HG03060 (cell line): ENCODE measurements at regions not wholly inside any gene's neighbourhood (a gene's known extent, or its start where the extent isn't known, plus 50 kb on each side); places are given as distances from the start of the nearest gene placed in this dataset.

Source experiments
- ATAC-seq: cut with Tn5 transposase; IDR thresholded peaks from one replicate; pipeline ENCODE4 v1.9.1; 2021; ENCODE audit warnings: low read depth, moderate number of reproducible peaks; ENCODE audit not compliant: unreplicated experiment

DNA sequence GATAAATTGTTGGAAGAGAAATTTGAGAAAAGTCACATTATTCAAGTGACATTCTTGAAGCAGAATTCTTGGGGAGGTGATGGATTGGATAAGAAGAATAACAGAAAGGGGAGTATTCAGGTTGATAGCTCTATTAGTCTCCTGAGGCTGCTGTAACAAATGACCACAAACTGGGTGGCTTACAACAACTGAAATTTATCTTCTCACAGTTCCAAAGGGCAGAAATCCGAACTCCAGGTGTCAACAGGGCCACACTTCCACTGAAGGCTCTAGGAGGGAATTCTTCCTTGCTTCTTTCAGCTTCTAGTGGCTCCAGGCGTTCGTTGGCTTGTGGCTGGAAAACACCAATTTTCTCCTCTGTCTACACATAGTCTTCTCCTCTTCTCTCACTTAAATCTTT lies 99.8 kb downstream of the TES start:
- ATAC-seq = no peak

DNA sequence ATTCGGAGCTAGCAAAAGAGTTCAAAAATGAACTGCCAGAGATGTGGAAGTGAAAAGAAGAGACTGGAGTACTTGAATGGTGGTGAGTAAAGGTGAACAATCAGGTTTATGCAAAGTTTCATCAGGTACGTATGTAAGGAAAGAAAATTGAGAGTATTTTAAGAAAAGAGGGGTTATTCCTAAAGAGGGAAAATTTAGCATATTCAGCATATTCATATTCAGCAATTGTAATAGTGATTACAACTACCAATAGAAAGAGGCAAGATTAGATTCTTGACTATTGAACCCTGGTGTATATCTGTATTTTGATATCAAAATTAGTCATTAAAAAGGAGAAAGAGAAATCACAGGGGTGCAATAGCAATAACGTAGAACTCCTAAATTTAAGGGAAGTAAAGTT lies 100.9 kb downstream of the TES start:
- no peak for ATAC-seq

GRCh38 chr7:116311816-116312471 lies 101.6 kb downstream of the TES start:
- ATAC-seq = no peak

GRCh38 chr7:116315293-116315692 lies 105.0 kb downstream of the TES start:
- no peak for ATAC-seq

DNA sequence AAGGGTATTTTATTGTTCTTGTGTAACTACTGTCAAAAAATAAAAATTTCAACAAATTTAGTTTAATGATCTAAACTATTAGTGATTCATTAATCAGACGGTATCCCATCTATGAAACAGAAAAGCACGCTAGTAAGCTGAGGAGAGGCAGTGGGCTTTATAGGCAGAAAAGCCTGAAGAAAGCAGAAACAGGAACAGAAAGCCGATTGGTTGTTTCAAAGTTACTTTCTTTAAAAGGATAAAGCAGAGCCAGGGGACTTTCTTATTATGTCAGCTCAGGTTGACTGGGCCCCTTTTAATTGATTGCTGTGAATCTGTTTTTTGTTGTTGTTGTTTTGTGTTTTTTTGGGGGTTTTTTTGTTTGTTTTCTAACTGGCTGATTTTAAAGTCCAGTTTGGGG lies 105.5 kb downstream of the TES start:
- ATAC-seq = no peak

DNA sequence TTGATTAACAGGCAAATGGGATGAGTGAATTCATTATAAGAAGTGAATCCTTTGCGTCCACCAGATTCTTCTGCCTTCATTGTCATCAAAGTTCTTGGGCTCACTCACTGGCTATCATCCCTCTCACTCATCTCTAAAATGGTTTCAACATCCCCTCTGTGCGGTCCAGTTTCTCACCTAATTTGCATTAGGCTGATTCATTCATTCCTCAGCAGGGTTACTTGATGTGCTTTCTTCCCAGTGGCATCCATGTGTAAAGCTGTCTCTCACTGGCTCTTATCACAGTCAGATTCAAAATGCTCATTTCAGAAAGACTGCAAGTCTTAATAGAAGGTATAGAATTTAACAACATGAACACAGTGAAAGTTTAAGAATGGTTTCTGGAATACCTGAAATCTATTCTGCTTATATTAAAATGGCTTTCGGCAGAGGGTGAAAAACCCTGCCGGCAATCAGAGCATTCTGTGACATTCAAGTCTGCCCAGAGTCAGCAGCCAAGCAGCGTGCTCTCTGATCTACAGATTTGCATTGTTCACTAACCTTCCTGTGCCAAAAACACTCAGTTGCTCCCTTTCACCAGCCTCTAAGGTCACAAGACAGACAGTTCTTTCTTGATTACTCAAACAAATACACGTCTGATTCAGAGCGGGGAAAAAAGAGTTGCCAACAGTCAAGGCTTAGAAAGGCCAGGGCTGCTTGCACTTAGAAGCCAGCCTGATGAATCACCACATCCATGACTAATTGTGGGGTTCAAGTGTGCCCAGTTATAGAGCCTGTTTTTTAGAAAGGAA lies 106.7 kb downstream of the TES start:
- ATAC-seq = peak; percentile 88

DNA sequence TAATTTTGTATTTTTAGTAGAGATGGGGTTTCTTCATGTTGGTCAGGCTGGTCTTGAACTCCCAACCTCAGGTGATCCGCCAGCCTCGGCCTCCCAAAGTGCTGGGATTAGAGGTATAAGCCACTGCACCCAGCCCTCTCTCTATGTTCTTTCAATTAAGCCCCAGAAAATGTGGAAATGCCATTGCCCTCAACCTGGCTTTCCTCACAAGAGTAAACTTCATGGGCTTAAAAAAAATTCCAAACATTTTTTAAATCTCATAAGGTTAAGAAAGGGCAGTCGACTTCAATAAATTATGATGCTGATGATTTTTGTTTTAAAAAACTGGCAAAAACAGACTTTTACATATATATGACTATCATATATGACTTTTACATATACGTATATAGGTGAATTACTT lies 107.6 kb downstream of the TES start:
- no peak for ATAC-seq

DNA sequence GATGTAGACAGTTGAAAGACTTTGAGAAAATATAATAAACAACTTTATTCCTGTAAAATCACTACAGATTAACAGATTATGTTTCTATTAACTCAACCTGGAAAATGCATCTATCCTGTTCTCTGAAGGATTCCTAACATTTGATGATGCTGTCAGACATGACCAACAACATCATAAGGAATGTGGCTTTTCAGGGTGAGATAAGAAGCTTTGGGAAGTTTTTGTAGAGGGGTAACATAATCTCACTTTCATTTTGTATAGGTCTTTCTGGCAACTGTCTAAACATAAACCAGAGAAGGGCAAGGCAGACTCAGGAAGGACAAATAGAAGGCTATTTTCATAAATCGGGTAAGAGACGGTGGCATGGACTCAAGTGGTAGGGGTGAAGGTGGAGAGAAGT lies 112.2 kb downstream of the TES start:
- no peak for ATAC-seq

DNA sequence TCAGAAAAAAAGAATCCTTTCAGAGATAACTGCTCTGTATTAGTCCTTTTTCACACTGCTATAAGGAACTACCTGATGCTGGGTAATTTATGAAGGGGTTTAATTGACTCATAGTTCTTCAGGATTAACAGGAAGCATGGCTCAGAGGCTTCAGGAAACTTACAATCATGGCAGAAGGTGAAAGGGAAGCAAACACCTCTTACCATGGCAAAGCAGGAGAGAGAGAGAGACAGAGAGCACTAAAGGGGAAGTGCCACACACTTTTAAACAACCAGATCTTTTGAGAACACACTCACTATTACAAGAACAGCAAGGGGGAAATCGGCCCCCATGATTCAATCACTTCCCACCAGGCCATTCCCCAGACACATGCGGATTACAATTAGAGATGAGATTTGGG lies 114.2 kb downstream of the TES start:
- no peak for ATAC-seq

DNA sequence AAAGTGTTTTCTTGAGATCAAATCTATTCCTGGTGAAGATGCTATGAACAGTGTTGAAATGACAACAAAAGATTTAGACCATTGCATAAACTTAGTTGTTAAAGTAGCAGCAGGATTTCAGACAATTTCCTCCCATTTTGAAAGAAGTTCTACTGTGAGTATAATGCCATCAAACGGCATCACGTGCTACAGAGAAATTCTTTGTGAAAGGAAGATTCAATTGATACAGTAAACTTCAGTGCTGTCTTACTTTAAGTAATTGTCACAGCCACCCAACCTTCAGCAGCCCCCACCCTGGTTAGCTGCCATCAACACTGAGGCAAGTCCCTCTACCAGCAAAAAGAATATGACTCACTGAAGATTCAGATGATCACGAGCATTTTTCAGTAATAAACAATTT lies 115.2 kb downstream of the TES start:
- ATAC-seq = no peak

GRCh38 chr7:116327135-116327534 lies 116.8 kb downstream of the TES start:
- no peak for ATAC-seq

DNA sequence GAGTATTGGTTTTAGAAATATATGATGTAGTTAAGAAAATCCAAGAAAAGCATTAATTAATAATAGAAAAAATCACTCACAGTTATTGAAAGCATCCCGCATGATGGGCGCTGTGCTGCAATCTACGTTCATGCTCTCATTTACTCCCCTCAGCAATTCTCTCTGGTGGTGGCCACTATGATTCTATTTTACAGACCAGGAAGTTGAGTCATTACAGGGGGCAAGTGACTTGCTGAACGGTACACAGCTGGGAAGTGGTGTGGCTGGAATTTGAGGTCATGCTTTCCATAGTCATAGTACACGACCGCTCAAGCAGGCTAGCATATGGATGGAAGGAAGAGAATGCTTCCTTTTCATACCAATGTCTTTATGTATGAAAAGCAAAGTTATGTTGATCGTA lies 117.4 kb downstream of the TES start:
- no peak for ATAC-seq

DNA sequence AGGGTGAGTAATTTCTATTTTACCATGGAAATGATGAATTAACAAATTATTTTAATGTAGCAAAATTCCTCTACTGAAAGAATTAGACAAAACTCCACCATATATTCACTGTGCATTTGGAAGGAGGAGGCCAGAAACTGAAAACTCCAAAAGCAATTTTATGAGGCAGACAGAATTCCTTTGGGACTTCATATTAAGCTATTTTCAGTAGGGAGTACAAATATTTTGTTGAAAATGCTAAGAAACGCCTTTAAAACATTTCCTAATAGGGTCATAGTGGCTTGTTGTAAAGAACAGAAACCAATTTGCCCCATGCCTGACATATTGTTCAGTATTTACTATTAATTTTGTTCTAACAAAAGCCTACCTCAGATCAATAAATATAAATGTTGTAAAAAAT lies 117.8 kb downstream of the TES start:
- ATAC-seq = no peak

- ATAC-seq = no peak
Measured at GRCh38 chr7:116329686-116330503, 119.6 kb downstream of the TES start.

GRCh38 chr7:116331020-116331419 lies 120.7 kb downstream of the TES start:
- ATAC-seq = no peak

- ATAC-seq = no peak
Measured at GRCh38 chr7:116332766-116333165, 122.4 kb downstream of the TES start.

- ATAC-seq = no peak
Measured at GRCh38 chr7:116334555-116334954, 124.2 kb downstream of the TES start.

- no peak for ATAC-seq
Measured at GRCh38 chr7:116337018-116337417, 126.7 kb downstream of the TES start.

DNA sequence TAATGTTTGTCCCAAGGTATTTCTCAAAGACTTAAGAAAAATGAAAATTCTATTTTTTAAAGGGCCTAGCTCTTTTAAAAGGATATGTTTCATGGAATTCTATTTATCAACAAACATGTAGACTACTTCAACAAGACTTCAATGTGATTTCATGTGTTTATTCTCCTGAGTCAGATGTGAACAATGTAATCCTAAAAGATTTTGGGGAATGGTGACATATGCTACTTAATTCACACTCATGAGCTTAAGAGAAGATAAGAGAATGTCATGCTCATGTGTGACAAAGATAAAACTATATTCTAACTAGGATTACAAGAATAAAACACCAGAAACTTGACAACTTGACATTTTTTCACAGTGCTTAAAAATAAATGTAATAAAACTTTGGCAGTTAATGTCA lies 127.5 kb downstream of the TES start:
- ATAC-seq = no peak

GRCh38 chr7:116339564-116339963 lies 129.2 kb downstream of the TES start:
- ATAC-seq = no peak

GRCh38 chr7:116340201-116340847 lies 130.0 kb downstream of the TES start:
- no peak for ATAC-seq
